WTC11 (cell line): ENCODE measurements at regions not wholly inside any gene's neighbourhood (a gene's known extent, or its start where the extent isn't known, plus 50 kb on each side); places are given as distances from the start of the nearest gene placed in this dataset.

Experiments
- CTCF ChIP-seq: fragments of 200-600 bp; IDR thresholded peaks from 2 replicates; pipeline ENCODE4 v1.8.0; 2022; ENCODE audit warnings: antibody characterized with exemption
- SP1 ChIP-seq: sonication (generic); formaldehyde crosslinking; conservative IDR thresholded peaks from 2 replicates; pipeline ENCODE4 v1.8.1; 2022; ENCODE audit warnings: missing genetic modification reagents
- ZNF423 ChIP-seq: fragments of 250-450 bp; sonication (Bioruptor Pico); IDR thresholded peaks from 2 replicates; pipeline ENCODE4 v2.1.2; 2022; ENCODE audit warnings: mild to moderate bottlenecking, moderate library complexity
- ZNF512 ChIP-seq: sonication (generic); formaldehyde crosslinking; IDR thresholded peaks from 2 replicates; pipeline ENCODE4 v1.8.1; 2022; ENCODE audit warnings: missing genetic modification reagents, borderline replicate concordance
- ZNF532 ChIP-seq: fragments of 250-450 bp; sonication (Bioruptor Pico); IDR thresholded peaks from 2 replicates; pipeline ENCODE4 v1.9.0; 2021; ENCODE audit warnings: mild to moderate bottlenecking, borderline replicate concordance

GRCh38 chr3:194279701-194280360 is 71.3 kb downstream of the CPN2 start:
- TF ChIP-seq CTCF, result no peak
- TF ChIP-seq SP1 (CRISPR knock-in tag), result no peak
- TF ChIP-seq ZNF532 (CRISPR knock-in tag), result no peak
- TF ChIP-seq ZNF423 (CRISPR knock-in tag), result no peak
- no peak for TF ChIP-seq ZNF512
